ENCODE measurements at regions not wholly inside any gene's neighbourhood (a gene's known extent, or its start where the extent isn't known, plus 50 kb on each side); places are given as distances from the start of the nearest gene placed in this dataset.

- no peak for TF ChIP-seq CTCF (conservative IDR thresholded peaks at IDR 0.05; ENCODE audit: low read depth, low read length)
- no peak for TF ChIP-seq EZH2 (IDR thresholded peaks at IDR 0.05; ENCODE audit: low read length, unreplicated experiment)
Measured at GRCh38 chr2:180828756-180829155, 151.6 kb upstream of the UBE2E3 start.
